ENCODE measurements at regions not wholly inside any gene's neighbourhood (a gene's known extent, or its start where the extent isn't known, plus 50 kb on each side); places are given as distances from the start of the nearest gene placed in this dataset.
"Not testable (repeated sequence)": the region's sequence is repeated elsewhere in the genome, so short reads cannot be mapped to it uniquely, and the experiment has no call there.

- not testable (repeated sequence) for TF ChIP-seq CTCF, POLR2A, EP300 (IDR thresholded peaks at IDR 0.05)
These were observed 59.0 kb upstream of the ATXN3L start for GRCh38 chrX:13378562-13379518.

Measured in stomach (tissue), 4 donors.